Inferior parietal cortex (tissue), 1 donor: ENCODE measurements at regions not wholly inside any gene's neighbourhood (a gene's known extent, or its start where the extent isn't known, plus 50 kb on each side); places are given as distances from the start of the nearest gene placed in this dataset.

ENCODE experiments used
- DNase-seq: peaks from one replicate; pipeline ENCODE4 v3.0.0-alpha.2; 2016; ENCODE audit errors: extremely low spot score

DNA sequence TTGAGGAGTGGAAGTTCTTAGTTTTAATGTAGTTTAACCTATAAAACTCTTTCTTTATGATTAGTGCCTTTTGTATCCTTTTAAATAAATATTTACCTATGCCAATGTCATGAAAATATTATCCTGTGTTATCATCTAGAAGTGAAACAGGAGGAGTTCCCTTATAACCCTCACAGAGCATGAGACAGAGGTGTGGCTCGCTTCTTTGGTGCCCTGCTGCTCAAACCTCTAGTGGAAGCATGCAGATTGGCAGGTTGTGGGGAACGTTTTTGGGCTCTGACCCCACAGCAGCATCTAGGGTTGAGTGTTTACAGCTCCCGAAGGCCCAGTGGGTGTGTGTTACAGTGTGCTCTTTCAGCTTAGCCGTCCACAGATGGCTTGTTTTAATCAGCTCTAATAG, 459.4 kb upstream of the AZI2 start:
- no peak for DNase-seq

DNA sequence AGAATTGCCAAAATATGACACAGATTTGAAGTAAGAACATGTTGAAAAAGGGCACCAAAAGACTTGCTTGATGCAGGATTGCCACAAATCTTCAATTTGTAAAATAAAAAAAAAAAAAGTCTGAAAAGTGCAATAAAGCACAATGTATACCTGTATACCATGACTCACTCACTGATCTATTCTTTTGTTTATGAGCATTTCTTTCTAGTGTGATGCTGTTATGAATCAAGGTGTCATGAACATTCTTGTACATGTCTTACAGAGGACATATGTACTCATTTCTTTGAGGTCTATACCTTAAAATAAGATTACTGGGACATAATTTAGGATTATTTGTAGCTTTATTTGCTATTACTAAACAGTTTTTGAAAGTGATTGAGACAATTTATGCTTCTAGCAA, 464.9 kb upstream of the RBMS3 start:
- no peak for DNase-seq

DNA sequence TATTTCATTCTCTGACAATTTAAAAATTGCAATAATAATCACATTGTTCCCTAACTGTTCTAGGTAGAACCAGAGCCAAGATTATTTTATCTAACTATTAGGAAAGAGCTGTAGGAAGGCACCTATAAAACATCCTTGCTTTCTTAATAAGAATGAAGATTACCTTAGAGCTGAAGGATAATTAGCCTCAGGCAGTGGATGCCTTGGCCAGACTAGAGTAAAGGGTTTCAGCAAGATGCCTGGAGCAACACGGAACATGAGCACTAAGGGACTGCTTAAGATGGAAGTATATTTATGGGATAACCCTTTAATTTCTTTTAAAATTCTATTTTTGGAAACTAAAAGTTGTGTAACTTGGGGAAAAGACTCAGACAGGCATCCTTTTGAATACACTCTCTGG, 456.6 kb upstream of the RBMS3 start:
- DNase-seq = no peak

DNA sequence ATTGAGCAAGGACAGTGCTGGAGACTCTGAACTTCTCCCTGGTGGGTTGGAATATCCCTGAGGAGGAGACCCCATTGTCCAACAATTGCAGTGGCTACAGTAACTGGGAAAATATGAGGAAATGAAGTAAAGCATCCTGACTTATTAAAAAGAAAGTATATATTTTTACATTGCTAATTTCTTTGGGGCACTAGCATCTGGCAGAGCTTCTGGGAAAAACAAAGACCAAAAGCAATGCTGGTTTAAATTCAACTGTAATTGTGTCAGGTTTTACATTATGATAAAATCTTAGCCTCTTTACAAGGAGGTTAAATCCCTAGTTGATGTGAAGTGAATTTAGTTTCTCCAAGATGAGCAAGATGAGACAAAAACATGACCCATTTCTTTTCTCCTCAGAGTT, 454.0 kb upstream of the RBMS3 start:
- no peak for DNase-seq

DNA sequence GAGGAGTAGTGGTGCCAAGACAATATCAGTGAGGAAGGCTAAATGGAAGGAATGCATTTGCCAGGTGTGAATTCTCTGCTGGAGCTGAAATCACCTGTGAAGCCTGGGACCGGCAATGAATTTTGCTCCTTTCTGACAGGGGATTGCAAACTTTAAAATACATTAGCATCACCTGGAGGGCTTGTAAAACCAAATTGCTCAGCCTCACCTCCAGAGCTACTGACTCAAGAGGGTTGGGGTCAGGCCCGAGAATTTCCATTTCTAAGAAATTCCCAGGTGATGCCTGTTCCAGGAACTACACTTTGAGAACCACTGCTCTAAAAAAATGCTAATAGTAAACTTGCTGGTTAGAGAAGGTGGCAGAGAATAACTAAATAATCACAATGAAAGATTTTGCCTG, 445.6 kb upstream of the RBMS3 start:
- DNase-seq = no peak

DNA sequence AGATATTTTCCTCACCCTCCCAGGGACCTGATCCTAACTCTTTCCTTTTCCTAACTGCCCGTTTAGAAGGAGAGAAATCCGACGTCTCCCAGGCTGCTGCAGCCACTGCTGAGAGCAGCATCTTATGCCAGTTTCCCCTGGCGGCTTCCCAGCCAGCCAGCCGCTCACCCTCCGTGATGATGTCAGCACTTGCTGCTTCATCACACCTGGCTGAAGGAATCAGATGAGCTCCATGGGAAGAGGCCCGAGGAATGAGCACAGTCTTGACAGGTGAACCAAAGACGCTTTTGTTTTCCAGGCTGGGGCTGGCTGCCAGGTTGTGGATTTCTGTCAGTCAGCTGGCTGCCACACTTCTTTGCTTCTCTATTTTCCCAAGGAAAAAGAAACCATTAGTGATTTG, 445.1 kb upstream of the RBMS3 start:
- DNase-seq = peak; percentile 20

DNA sequence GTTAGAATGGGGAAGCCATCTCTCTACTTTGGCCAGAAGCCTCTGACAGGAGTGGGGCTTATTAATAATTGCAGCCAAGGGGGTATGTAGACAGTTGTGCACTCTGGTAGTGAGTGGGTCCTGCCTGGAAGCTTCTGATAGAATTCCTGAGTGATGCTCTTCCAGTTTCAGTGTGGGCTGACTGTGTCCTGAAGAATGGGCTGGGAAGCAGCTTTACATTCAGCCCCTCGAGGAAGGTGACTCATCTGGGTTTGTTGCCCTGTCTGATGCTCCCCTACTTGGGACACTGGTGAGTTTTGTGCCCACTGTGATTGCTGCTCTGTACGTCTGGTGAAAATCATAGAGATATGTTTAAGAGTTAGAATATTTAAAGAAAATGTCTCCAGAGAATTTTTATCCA, 444.7 kb upstream of the RBMS3 start:
- DNase-seq = no peak

DNA sequence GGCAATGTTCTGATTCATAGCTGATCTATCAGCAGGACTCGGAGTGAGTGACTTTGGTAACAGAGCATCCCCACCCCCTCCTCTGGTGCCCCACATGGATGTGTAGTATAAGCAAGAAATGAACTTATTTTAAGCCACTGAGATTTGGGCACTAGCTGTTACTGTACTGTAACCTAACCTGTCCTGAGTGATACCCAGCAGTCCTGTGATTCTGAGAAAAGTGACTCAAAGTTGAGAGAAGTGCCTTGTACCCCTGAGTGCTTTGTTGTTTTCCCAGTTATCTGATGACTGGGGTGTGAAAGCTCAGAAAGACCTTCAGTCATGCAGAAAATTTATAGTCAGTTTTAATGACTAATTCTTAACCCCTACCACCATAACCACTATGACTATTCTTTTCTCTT, 439.9 kb upstream of the RBMS3 start:
- no peak for DNase-seq

DNA sequence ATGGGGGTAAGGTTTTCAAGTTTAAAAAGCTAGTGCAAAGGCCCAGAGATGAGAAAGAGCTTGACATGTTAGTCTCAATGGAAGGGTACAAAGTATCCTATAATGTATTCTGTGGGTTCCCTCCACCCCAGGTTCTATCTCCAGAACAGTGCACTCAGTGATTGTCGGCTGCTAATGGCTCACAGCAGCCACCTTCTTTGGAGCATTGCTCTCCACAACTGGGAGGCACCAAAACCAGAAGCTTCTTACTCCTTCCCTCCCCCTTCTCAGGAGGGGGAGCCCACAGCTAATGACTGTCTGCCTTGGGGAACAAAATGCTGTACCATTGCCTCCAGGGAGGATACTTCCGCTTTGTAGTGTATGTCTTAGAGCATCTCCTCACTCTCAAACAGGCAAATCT, 439.4 kb upstream of the RBMS3 start:
- no peak for DNase-seq

DNA sequence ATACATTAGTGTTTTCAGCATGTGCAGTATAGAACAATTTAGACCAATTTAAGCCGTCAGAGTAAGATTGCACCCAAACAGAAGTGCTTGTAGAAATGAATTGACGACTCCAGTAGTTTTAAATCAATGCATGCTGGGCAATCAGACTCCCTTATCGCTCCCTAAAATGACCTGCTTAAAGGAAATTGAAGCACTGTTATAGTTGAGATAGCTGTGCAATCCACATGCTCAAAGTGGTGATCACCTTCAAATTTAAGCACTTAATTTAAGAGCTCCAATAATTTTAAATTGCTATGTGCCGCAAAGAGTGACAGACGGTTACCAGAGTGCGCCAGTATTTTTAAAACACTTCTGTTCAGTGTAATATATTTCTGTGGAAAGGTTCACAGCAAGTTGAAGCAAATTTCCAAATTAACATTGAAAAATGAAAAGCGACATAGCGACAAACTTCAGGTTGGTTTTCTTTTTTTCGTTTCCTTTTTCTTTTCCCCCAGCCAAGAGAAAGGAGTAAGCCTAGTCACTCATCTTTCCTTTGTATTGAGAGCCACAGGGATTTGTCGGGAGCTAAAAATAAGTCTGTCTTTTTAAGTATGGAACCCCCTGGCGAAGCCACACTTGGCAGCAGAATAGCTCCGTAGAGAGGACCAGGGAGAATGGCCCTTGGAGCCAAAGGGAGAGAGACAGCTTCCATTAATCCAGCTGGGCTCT, 436.4 kb upstream of the RBMS3 start:
- no peak for DNase-seq

DNA sequence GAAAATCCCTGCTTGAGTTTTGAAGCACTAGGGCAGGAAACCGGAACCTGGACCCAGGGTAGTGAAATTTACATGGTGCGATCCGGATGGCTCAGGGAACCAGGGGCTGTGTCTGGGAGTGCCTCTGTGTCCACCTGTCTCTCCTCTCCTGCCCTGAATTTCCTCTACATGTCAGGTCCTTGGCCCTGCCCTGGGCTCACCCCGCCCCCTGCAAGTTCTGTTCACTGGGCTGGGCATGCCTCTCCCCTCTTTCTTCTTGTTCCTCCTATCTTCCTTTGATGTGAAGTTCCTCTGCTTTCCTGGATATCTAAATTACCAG, 435.9 kb upstream of the RBMS3 start:
- DNase-seq = no peak

DNA sequence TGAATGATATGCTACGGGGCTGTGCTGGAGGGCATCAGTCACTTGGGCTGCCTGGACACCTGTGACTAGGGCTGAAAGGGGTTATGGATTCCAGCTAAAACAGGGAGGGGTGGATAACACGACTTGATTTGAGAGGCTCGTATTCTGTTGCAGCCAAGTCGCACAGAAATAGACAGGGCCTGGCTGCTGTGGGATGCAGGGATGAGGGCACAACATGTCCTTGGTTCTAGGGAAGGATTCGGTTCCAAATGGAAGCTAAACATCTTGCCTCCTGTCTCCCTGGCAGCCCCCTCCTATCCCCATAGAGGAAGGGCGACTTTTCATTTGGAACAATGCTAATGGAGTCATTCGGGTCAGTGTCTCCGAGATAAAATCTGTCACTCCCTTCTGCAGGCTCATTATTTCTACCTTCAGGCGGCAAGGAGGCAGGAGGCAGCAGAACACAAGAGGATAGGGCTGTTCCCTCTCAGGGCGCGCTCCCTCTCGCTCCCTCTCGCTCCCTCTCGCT, 433.8 kb upstream of the RBMS3 start:
- DNase-seq = no peak

DNA sequence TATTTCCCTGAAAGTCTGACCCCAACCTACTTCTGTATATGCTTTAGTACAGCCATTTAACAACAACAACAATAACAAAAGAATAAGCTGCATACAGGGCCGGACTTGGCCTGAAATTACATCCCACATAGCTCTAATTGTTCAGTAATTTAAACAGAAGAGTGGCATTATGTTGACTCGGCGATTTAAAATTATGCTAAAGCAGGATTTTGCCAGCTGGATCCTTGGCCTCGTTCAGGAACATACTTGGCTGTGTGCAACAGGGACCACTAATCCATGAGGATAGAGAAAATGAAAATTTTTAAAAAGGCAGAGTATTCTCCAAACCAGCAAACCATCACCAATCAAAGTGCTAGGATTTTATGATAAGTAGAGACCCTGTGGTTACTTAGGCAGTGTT, 433.1 kb upstream of the RBMS3 start:
- DNase-seq = no peak

DNA sequence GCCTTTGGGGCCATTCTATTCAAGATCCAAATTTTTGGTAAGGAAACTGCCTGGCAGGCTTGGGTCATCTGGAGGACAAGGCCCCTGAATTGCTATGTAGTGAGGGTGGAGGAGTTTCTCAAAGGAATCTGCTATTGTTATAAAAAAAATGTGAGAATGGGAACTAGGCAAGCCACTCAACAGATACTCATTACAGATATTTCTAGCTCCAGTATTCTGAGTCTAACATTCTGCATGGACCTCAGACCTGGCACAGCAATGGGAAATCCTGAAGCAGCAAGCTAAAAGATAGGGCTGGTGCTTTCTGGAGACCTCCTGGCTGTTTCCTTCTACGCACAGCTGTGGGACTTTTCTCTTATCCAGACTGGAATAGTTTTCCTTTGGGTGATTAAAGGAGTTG, 430.7 kb upstream of the RBMS3 start:
- no peak for DNase-seq

DNA sequence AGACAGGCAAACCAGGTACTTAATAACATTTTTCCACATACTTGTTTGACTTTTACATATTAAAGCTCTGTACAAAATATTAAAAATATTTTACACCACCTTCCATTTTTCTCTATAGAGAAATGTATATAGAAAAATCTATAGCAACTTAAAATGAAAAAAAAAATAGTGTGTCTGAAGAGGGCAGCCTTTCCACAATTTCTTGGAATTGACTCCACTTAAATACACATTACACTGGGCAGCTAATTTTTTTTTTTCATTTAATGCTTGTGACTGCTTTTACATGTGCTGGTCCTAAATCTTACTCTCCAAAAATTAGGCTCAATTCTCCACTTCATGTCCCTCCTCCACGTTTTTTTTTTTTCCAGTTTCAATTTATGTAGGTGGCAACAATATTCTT, 427.0 kb upstream of the RBMS3 start:
- no peak for DNase-seq

DNA sequence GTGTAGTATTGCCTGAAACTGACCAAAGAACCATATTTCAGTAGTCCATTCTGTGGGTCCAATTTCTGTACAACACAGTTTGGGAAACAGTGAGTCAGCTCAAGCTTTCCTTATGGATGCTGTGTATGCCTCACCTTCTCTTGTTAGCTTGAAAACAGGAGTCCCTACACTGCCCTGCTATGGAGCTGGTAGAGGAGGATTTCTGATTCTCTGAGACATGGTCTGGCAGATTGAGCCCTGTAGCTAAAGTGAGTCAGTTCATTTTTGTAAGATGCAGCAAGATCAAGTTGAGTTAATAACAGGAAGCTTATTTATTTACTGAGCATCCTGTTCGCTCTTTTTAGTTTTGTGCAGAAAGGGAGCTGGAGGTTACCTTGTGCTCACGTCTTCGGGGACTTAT, 424.1 kb upstream of the RBMS3 start:
- no peak for DNase-seq

DNA sequence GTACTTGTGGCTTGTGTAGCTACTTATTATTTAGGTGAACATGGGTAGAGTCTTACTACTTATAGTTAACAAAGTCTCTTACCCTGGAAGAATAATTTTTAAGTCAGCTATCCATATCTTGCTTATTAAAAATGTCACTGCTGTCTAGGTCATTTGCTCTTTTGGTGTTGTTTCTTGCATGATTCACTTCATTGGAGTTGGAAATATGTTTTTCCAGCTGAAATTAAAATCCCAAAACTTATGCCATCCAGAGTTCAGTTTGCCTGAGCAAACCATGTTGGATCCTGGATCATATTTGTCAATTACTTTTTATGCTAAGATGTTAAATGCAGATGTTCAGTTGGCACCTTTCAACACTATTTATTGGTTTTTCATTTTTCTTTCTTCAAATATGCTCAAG, 421.0 kb upstream of the RBMS3 start:
- DNase-seq = no peak

DNA sequence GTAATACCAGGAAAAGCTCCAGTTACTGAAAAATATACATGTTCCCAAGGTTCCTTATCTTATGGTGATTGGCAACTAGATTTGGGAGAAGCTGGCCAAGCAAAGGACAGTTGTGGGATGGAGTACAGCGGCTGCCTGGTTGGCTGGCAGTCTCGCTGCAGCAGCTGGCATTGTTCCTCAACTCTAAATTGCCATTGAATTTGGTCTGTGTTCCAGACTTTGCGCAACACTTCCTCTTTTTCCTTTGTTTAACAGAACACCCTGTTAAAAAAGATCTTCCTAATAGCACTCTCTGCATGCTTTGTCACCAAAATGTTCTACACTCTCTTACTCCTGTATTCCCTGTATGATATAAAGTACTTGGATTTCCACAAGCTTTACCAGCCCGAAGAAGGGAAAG, 420.6 kb upstream of the RBMS3 start:
- peak; percentile 23 for DNase-seq

DNA sequence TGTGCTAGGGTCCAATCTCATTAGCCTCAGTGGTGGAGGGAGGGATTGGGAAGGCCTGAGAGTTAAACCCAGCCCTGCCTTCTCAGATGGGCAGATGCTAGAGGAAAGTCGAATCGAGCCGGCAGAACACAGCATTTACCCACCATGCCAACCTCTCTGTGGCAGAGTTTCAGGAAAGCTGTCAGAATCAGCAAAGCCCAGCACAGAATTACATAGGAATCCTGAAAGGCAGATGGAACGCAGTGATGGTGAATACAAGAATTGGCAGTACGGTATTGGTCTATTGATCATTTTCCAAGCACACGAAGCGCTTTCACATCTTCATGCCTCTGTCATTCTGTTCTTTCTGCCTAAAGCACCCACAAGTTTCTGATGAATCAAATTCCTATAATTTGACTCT, 417.7 kb upstream of the RBMS3 start:
- DNase-seq = no peak

DNA sequence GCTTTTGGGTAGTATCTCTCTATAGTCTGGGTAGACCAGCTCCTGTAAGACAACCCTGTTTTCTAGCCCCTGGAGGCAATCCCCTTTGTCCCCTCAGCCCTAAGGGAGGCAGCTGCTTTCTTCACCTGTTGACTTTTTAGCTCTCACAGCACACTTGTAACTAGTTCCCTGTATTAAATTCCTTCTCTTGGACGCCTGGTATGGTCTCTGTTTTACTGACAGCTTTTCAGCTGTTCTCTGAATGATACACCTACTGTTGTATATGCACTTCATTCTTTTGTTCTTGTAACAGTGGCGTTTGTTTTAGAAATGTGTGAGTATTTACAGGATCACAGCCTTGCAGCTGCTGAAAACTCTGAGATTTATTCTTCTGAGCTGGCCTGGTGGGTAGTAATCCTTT, 413.0 kb upstream of the RBMS3 start:
- no peak for DNase-seq

DNA sequence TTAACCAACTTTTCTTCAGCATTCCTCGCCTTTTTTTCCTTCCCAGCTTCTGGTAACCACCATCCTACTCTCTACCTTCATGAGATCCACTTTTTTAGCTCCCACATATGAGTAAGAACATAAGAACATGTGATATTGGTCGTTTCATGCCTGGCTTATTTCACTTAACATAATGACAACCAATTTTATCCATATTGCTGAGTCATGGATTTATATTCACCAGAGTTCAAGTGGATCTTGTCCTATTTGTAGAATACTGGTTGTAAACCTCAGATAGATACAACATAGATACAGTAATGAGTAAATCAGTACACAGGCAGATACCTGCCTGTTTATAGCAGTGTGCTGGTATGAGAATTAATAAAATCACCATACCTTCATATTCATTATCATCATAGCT, 412.0 kb upstream of the RBMS3 start:
- no peak for DNase-seq

DNA sequence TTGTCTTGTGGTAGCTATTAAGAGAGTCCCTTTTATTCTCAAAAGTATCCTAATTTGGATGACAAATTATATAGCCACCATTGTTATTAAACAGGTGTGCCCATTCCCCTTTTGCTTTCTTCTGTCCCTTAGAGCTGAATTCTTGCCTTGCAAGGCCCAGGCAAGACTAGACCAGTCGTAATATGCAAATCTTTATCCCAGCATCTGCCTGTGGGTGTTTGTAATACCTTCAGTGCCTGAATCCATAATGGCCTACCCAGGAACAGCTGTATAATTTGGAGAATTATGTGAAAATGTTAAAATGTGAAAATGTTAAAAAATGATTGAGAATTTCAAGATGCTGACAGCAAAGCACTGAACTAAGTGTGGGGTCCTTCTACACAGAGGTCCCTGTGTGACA, 403.0 kb upstream of the RBMS3 start:
- no peak for DNase-seq

DNA sequence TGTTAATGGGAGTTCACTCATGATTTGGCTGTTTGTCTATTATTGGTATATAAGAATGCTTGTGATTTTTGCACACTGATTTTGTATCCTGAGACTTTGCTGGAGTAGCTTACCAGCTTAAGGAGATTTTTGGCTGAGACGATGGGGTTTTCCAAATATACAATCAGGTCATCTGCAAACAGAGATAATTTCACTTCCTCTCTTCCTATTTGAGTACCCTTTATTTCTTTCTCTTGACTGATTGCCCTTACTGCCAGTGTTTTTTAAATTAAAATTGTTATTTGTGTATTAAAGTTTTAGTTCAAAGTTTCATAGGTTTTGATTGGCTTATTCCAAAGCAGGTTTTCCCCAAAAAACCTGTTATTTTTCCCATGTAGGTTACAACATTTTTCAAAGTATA, 390.5 kb upstream of the RBMS3 start:
- DNase-seq = no peak

DNA sequence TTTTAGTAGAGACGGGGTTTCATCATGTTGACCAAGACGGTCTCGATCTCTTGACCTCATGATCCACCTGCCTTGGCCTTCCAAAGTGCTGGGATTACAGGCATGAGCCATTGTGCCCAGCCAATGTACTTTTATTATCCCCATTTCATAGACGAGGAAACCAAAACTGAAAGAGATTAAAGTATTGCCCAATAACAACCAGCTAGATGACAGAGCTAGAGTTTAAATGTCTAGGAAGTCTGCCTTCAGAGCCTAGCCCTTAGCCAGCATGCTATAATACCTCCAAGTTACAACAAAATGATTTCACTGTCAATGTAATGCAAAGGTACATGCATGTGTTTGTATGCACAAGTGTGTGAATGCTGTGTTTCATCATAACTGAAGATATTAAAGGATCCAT, 389.4 kb upstream of the RBMS3 start:
- no peak for DNase-seq

DNA sequence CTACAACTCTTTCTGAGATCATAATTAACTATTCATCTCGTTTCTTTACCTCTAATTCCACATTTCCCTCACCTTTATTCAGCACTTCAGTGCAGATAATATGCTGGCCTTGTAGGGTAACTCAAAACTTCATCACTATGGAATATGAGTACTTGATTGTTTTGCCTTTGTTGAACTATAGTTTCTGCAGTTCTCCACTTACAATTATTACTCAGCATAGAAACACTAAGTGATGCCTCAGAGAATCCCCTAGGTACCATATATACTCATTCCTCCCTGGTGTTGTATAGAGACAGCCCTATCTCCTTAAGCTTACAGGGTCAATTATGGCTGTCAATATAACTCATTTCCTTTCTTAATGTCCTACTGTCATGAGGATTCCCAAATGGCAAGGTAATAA, 380.6 kb upstream of the RBMS3 start:
- no peak for DNase-seq
